ENCODE measurements at regions not wholly inside any gene's neighbourhood (a gene's known extent, or its start where the extent isn't known, plus 50 kb on each side); places are given as distances from the start of the nearest gene placed in this dataset.

- TF ChIP-seq ZNF143 (CRISPR knock-in tag; IDR thresholded peaks at IDR 0.05): no peak
- no peak for TF ChIP-seq NFRKB (IDR thresholded peaks at IDR 0.05; ENCODE audit: low read depth)
Measured at GRCh38 chr3:87333393-87333892, 57.1 kb upstream of the POU1F1 start.
